GM10248 (cell line): ENCODE measurements at regions not wholly inside any gene's neighbourhood (a gene's known extent, or its start where the extent isn't known, plus 50 kb on each side); places are given as distances from the start of the nearest gene placed in this dataset.

ENCODE experiments used
- CTCF ChIA-PET: fragments of 300-600 bp; sonication (Branson Sonifier 250); formaldehyde crosslinking; extraction: SDS; loops from one replicate; lab custom pipeline; 2021; ENCODE audit warnings: antibody characterized with exemption; lab: Yijun Ruan, JAX
- POLR2A ChIA-PET: fragments of 350-650 bp; sonication (Branson Sonifier 250); formaldehyde crosslinking; extraction: SDS; loops from one replicate; lab custom pipeline; 2020; ENCODE audit warnings: antibody characterized with exemption; lab: Yijun Ruan, JAX
- DNase-seq: peaks from one replicate; pipeline ENCODE4 v3.0.0; 2012; ENCODE audit errors: extremely low spot score
- TF ChIP-seq, protein P1 (sequence below): IDR thresholded peaks from 2 replicates; pipeline ENCODE4 v1.5.1; 2012; ENCODE audit warnings: mild to moderate bottlenecking, low read depth; ENCODE audit errors: extremely low read depth, missing control alignments, control extremely low read depth

- TF ChIP-seq, protein P1, sequence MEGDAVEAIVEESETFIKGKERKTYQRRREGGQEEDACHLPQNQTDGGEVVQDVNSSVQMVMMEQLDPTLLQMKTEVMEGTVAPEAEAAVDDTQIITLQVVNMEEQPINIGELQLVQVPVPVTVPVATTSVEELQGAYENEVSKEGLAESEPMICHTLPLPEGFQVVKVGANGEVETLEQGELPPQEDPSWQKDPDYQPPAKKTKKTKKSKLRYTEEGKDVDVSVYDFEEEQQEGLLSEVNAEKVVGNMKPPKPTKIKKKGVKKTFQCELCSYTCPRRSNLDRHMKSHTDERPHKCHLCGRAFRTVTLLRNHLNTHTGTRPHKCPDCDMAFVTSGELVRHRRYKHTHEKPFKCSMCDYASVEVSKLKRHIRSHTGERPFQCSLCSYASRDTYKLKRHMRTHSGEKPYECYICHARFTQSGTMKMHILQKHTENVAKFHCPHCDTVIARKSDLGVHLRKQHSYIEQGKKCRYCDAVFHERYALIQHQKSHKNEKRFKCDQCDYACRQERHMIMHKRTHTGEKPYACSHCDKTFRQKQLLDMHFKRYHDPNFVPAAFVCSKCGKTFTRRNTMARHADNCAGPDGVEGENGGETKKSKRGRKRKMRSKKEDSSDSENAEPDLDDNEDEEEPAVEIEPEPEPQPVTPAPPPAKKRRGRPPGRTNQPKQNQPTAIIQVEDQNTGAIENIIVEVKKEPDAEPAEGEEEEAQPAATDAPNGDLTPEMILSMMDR = no peak
- ChIA-PET POLR2A (no interaction called here), CTCF (no interaction called here)
- no peak for DNase-seq
Measured at GRCh38 chrX:5788910-5789309, 439.8 kb downstream of the NLGN4X start.

DNA sequence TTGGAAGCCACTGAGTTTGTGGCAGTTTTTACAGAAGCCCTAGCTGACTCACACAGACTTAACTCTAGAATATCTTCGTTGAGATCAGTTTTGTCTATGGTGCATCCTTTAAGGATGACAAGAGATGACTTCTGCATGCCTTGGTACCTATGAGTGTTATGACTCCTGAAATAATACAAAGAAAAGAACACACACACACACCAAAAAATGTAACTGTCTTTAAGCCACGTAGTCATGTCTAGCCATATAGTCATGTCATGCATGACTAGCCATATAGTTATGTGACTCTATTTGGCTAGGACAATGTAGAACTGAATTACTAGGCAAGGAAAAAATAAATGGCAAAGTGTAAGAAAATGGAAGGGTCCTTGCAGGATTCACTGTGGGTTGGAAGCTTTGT lies 447.8 kb downstream of the NLGN4X start:
- CTCF ChIA-PET = no interaction called here
- DNase-seq = no peak
- TF ChIP-seq, protein P1 = no peak
- POLR2A ChIA-PET = no interaction called here

DNA sequence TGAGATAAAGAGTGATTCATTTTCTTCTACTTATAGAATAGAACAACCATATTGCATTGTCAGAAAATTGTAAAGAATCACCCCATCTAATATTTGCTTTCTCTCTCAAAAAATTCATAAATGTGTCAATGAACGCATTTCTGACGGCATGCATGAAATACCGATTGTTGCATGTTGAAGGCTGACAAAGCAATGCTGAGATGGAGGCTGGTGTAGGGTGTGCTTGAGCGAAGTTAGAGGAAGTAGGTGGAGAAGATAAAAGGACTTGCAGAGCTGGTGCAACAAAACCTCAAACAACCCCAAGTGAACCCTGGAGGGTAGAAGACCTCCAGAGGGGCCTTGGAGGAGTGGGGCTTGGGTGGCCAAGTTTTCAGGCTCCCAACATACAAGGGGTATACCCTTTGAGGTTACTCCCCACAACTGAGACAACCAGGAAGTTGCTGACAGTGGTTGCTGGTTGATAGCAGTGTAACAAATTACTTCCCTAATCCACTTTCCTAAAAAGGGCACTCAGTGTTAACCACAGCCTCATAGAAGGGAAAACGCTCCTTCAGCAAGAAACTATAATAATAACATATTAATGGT lies 452.7 kb downstream of the NLGN4X start:
- ChIA-PET CTCF (no interaction called here), POLR2A (no interaction called here)
- TF ChIP-seq, protein P1 = no peak
- DNase-seq = no peak

DNA sequence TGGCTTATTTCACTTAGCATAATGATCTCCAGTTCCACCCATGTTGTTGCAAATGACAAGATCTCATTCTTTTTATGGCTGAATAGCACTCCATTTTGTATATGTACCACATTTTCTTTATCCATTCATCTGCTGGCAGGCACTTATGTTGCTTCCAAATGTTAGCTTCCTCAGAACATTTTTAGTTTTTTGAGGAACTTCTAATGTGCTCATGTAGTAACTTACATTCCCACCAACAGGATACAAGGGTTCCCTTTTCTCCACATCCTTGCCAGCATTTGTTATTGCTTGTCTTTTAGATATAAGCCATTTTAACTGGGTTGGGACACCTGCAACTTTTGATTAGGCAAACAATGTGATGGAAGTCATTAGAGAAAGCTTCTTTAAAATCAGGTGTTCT lies 454.2 kb downstream of the NLGN4X start:
- DNase-seq = no peak
- TF ChIP-seq, protein P1 = no peak
- CTCF ChIA-PET = no interaction called here
- POLR2A ChIA-PET = no interaction called here

DNA sequence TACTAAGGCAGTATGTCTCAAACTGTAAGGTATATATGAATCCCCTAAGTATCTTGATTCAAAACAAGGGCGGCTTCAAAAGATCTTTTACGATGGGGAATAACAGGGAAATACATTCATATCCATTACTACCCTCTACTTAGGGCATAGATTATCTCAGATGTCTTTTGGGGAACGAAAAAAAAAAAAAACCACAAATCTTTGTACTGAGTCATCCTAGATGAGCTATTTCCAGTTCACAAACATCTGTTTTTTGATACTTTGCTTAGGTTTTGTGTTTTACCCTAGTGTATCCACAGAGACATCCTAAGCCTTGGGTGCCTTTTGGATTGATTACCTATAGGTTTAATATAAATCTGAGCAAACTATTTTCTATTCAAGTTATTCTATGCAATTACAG lies 457.2 kb downstream of the NLGN4X start:
- DNase-seq = no peak
- TF ChIP-seq, protein P1 = no peak
- ChIA-PET POLR2A (no interaction called here), CTCF (interaction anchor here (1.6 kb wide), 1 partner anchor 36 kb away, joined by 4 read pairs; no protein-coding TSS in a partner anchor)

GRCh38 chrX:5756616-5757015 lies 472.1 kb downstream of the NLGN4X start:
- TF ChIP-seq, protein P1 = no peak
- POLR2A ChIA-PET = no interaction called here
- CTCF ChIA-PET = no interaction called here
- no peak for DNase-seq
